ENCODE measurements at regions not wholly inside any gene's neighbourhood (a gene's known extent, or its start where the extent isn't known, plus 50 kb on each side); places are given as distances from the start of the nearest gene placed in this dataset.

DNA sequence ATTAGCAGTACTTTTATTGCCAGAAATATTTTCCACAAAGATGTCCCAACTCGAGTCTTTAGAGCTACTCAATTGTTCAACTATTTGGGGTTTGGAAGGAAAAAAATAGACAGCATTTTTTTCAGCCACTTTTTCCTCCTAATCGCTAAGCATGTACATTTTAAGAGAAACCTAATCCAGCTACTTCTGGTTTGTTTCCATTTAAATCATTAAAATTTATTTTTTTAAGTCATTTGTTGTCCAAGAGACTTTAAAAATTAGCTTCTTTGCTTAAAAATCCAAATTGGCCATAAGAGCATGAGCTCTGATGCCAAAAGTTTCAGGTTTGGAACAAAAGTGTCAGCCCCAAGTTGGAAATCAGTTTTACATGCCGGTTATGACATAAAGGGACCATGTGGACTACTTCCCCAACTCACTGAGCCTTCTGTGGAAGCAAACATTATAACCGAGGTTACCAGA is 186.3 kb upstream of the INTU start:
- no peaks in the 10 kb centered on the region for H3K27me3 ChIP-seq (replicated peaks)
- in situ Hi-C loops (cut with HindIII; ENCODE audit: low pct_ligation_motif_present, low sequenced_read_pairs), result no loop called here
- DNase-seq, result no peak
- TF ChIP-seq, protein P1, sequence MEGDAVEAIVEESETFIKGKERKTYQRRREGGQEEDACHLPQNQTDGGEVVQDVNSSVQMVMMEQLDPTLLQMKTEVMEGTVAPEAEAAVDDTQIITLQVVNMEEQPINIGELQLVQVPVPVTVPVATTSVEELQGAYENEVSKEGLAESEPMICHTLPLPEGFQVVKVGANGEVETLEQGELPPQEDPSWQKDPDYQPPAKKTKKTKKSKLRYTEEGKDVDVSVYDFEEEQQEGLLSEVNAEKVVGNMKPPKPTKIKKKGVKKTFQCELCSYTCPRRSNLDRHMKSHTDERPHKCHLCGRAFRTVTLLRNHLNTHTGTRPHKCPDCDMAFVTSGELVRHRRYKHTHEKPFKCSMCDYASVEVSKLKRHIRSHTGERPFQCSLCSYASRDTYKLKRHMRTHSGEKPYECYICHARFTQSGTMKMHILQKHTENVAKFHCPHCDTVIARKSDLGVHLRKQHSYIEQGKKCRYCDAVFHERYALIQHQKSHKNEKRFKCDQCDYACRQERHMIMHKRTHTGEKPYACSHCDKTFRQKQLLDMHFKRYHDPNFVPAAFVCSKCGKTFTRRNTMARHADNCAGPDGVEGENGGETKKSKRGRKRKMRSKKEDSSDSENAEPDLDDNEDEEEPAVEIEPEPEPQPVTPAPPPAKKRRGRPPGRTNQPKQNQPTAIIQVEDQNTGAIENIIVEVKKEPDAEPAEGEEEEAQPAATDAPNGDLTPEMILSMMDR (IDR thresholded peaks at IDR 0.05; ENCODE audit: low read depth, low read length, missing control alignments), result no peak
- no peak overlapping the region for H3K27ac ChIP-seq
- H3K4me3 ChIP-seq (ENCODE audit: low read depth, low read length), result no peak overlapping the region
- H3K36me3 ChIP-seq (replicated peaks), result no peaks in the 10 kb centered on the region

DNA sequence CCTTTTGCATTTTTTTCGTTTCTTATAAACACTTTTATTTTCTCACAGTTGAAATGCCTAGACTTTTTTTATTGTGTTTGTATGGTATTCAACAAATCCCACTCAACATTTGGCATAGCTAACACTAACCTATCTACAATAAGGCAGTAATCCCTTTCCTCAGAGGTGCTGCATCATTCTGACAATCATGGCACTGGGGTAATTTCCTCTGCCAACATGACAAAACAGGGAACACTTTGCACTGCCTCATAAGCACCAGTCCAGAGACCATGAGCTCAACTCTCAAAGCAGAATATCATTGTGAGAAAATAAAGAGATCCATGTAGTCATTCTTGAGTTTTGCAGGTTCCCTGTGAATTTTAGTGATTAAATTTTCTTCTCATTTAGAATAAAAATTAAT is 183.8 kb upstream of the INTU start:
- no peak for DNase-seq
- in situ Hi-C loops (cut with HindIII; ENCODE audit: low pct_ligation_motif_present, low sequenced_read_pairs), result no loop called here
- Histone ChIP-seq H3K27ac (no peak overlapping the region), H3K36me3 (replicated peaks) (no peaks in the 10 kb centered on the region), H3K4me3 (ENCODE audit: low read depth, low read length) (no peak overlapping the region), H3K27me3 (replicated peaks) (no peaks in the 10 kb centered on the region)
- TF ChIP-seq, protein P1 (IDR thresholded peaks at IDR 0.05; ENCODE audit: low read depth, low read length, missing control alignments), result no peak

DNA sequence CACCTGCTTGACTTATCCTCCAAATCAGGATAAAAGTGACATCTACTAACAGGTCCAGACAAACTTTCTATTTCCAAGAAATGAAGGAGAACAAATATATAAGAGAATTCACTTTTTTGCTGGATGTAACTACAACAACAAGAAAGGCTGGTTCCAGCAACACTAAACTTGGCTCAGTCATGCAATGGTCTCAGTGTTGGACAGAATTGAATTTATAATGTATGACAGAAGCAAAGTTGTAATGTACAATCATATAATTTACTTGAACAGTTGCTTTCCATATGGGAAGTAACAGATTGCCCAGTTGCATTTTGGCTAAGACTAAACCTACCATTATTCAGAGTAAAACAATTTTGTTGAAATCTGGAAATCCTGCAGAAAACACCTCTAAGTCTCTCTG is 183.3 kb upstream of the INTU start:
- in situ Hi-C loops (cut with HindIII; ENCODE audit: low pct_ligation_motif_present, low sequenced_read_pairs), result no loop called here
- TF ChIP-seq, protein P1 (IDR thresholded peaks at IDR 0.05; ENCODE audit: low read depth, low read length, missing control alignments), result no peak
- Histone ChIP-seq H3K36me3 (replicated peaks) (no peaks in the 10 kb centered on the region), H3K27me3 (replicated peaks) (no peaks in the 10 kb centered on the region), H3K4me3 (ENCODE audit: low read depth, low read length) (no peak overlapping the region), H3K27ac (no peak overlapping the region)
- DNase-seq, result no peak

DNA sequence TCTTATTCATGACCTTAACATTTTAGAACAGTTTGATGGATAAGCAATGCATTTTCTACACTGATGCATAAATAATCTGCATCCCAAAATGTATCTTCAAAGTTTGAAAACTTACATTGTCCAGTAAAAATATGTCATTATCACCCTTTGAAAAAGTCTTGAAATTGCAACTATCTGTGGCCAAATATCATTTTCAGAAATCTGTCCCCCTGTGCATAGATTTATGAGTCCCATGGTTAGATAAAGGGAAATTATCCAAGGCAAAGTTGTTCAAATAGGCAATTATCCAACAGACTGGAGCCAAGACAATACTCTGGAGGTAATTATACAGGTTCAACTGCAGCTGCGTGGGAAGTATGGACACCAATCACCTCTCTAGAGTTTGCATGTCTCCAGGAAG is 182.5 kb upstream of the INTU start:
- H3K36me3 ChIP-seq (replicated peaks), result no peaks in the 10 kb centered on the region

DNA sequence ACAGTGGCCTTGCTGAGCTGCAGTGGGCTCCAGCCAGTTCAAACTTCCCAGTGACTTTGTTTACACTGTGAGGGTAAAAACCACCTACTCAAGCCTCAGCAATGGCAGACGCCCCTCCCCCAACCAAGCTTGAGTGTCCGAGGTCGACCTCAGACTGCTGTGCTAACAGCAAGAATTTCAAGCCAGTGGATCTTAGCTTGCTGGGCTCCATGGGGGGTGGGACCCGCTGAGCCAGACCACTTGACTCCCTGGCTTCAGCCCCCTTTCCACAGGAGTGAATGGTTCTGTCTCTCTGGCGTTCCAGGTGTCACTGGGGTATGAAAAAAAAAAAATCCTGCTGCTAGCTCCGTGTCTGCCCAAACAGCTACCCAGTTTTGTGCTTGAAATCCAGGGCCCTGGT is 168.9 kb upstream of the INTU start:
- TF ChIP-seq, protein P1 (IDR thresholded peaks at IDR 0.05; ENCODE audit: low read depth, low read length, missing control alignments), result no peak
- in situ Hi-C loops (cut with HindIII; ENCODE audit: low pct_ligation_motif_present, low sequenced_read_pairs), result no loop called here

More for the DNA sequence above, 182.5 kb upstream of the INTU start:
- in situ Hi-C loops (cut with HindIII; ENCODE audit: low pct_ligation_motif_present, low sequenced_read_pairs), result no loop called here
- Histone ChIP-seq H3K4me3 (ENCODE audit: low read depth, low read length) (no peak overlapping the region), H3K27me3 (replicated peaks) (no peaks in the 10 kb centered on the region), H3K27ac (no peak overlapping the region)
- TF ChIP-seq, protein P1 (IDR thresholded peaks at IDR 0.05; ENCODE audit: low read depth, low read length, missing control alignments), result no peak
- DNase-seq, result no peak

DNA sequence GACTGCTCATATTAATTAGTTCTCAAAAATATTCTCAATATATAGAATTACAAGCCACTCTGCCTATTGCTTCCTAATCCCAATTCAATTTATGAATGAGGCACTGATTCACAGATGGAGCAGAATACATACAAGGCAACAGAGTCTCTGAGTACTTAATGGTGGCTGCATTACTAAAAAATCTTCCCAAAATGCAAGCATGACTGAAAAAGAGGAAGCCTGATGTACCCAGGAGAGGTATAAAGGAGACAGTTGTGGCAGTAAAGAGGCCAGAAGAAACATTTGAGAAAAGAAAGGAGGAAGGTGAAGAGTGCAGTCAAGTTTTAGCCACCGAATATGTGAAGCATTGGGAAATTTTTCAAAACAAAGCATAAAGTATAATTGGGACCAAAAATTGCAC is 163.2 kb upstream of the INTU start:
- Histone ChIP-seq H3K4me3 (ENCODE audit: low read depth, low read length) (no peak overlapping the region), H3K27me3 (replicated peaks) (no peaks in the 10 kb centered on the region), H3K27ac (no peak overlapping the region), H3K36me3 (replicated peaks) (no peaks in the 10 kb centered on the region)
- in situ Hi-C loops (cut with HindIII; ENCODE audit: low pct_ligation_motif_present, low sequenced_read_pairs), result no loop called here
- TF ChIP-seq, protein P1 (IDR thresholded peaks at IDR 0.05; ENCODE audit: low read depth, low read length, missing control alignments), result no peak
- no peak for DNase-seq

More for the DNA sequence above, 168.9 kb upstream of the INTU start:
- no peak overlapping the region for H3K4me3 ChIP-seq (ENCODE audit: low read depth, low read length)
- DNase-seq, result no peak
- no peaks in the 10 kb centered on the region for H3K36me3 ChIP-seq (replicated peaks)
- H3K27me3 ChIP-seq (replicated peaks), result no peaks in the 10 kb centered on the region
- no peak overlapping the region for H3K27ac ChIP-seq
